ENCODE measurements at regions not wholly inside any gene's neighbourhood (a gene's known extent, or its start where the extent isn't known, plus 50 kb on each side); places are given as distances from the start of the nearest gene placed in this dataset.
"Not testable (repeated sequence)": the region's sequence is repeated elsewhere in the genome, so short reads cannot be mapped to it uniquely, and the experiment has no call there.

DNA sequence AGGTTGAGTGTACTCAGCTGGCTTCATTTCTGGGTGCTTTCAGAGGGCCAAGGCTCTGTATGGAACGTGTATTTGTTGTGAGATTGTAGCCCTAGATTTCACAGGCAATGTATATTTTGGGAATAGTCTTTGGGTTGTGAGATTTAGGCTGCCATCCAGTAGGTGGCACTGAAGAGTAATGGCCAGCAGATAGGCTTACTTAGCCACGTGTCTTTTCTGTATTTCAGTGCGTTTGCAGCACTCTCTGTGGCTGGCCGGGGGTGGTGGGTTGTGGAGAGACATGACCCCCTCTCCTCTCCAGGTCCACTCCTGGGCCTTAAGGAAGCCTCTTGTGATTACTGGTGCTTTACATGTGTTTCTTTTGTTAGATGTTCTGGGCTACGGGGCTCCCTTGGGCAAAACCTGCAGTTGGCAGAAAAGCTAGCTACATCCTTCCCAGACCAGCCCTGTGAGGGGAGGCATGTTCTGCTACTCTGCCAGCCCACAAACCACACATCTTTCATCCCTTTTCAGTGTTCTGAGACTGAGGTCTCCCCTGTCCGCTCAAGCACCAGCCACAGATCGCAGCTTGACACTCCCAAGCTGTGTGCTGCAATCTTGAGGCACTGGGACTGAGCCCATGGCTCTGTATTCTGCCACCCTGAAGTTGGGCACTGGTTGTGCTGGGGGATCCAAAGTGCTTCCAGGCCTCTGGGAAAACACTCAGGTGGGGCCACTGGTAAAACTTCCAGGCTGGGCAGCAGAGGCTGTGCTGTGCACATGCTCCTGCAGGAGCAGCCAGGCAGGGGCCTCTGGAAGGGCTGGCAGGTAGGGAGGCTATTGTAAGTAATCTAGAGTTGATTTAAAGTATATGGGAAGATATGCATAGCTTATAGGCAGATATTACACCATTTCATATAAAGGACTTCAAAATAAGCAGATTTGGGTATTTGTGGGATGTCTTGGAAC, 1096.8 kb upstream of the PCDH20 start:
- DNase-seq = no peak

- no peak for DNase-seq
Measured at GRCh38 chr13:62510906-62511655, 1095.4 kb upstream of the PCDH20 start.

DNA sequence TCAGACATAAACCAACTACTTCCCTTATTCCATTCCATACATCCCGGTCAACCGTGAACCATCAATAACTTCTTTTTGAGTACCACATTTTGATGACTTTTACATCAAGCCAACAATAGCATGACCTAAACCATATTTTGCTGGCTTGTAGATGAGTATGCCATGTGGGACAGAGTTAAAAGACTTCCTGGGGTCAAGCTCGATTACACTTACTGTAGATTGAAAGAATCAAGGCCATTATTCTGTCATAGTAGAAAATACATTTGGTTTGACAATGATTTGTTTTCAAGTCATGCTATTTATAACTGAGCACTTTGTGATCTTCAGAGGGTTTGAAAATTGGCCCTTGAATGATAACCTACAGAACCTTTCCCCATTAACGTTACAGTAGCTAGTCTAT, 1086.9 kb upstream of the PCDH20 start:
- DNase-seq = no peak

DNA sequence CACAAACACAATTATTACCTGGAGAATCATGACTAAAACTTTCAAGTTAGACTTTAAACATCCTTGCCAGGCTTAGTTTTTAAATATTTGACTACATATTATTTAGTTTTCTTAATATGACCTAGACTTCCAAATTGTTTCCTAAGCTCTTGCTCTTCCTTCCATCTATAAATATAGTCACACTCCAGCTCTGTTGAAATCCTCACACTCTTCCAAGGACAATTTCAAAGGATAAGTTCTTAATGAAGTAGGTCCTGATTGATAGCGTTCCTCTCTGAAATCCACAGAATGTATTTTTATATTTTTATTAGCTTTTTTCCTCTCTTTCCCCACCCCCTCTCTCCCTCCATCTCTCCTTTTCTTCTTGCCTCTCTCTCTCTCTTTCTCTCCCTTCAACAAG, 1074.1 kb upstream of the PCDH20 start:
- DNase-seq = no peak

DNA sequence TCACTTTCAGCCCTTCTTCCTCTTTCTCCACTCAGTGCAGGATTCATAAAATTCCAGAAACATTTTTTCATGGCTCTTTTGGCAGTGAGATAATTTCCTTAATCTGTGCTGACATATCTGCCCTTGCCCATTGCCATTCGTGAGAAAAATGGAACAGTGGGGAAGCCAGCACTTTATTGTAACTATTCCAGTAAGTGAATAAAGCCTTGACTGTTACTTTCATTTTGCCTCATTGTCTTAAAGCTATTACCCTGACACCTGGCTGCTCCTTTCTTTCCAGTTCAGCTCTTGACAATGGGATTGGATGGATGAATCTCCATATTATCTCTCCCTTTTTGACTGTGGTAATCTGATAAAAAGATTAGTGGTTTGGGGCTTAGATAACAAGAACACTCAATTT, 1068.1 kb upstream of the PCDH20 start:
- no peak for DNase-seq

GRCh38 chr13:62482351-62482750, 1066.7 kb upstream of the PCDH20 start:
- DNase-seq = no peak

GRCh38 chr13:62473944-62474237, 1058.2 kb upstream of the PCDH20 start:
- no peak for DNase-seq

- no peak for DNase-seq
Measured at GRCh38 chr13:62473190-62473943, 1057.7 kb upstream of the PCDH20 start.

GRCh38 chr13:62453761-62454160, 1038.1 kb upstream of the PCDH20 start:
- DNase-seq = no peak

- DNase-seq = no peak
Measured at GRCh38 chr13:62450759-62451158, 1035.1 kb upstream of the PCDH20 start.

- not testable (repeated sequence) for DNase-seq
Measured at GRCh38 chr13:62447771-62448382, 1032.2 kb upstream of the PCDH20 start.

DNA sequence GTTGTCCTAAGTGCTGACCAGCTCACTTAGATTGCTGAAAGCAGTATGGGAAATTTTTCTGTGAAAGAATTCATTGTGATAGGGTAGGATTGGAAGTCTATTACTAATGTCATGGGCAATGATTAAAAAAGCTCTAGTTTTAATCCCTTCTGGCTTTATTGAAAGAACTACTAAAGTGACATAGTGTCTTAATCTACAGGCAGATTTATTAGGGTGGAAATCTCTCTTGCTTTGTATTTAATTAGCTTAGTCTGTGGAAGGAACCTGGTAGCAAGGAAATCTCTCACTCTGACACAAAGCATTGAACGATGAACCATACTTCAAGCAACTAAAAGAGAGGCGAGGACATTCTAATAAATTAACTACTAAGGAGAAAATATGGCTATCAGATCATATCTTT, 1029.2 kb upstream of the PCDH20 start:
- no peak for DNase-seq

- DNase-seq = no peak
Measured at GRCh38 chr13:62434081-62434480, 1018.4 kb upstream of the PCDH20 start.

DNA sequence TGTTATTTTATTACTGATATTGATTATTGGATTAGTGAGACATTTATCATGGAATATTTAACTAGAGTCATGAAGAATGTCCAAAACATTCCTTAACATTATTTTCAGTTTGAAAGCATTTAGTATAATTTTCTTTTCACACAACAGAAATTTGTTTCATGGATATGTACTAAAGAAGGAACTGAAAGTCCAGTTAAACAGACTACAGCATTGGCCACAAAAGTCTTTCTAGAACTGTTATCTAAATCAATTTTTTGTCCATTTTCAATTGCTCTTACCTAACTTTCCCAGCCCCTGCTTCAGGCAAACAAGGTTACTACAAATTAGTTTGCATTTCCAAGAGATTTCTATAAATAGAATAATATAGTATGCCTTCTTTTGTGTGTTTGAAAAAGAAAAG, 1018.0 kb upstream of the PCDH20 start:
- DNase-seq = no peak

DNA sequence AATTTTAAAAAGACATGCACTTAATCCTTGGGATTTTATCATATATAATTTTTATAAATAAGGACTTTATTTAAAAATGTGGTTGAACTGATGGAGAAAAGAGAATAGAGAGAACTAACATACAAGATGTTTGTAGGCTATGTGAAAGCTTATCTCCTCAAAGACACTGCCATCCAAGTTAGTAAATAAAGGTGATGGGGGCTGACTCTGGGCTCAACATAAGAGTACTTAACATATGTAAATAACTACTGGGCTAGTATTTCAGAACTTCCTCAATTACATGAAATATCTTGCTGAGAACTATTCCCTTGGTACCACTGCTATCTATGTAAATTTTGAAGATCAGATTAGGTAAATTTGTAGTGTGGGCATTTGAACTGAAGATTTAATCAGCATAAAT, 1017.3 kb upstream of the PCDH20 start:
- DNase-seq = no peak

GRCh38 chr13:62432295-62432694, 1016.6 kb upstream of the PCDH20 start:
- DNase-seq = no peak

DNA sequence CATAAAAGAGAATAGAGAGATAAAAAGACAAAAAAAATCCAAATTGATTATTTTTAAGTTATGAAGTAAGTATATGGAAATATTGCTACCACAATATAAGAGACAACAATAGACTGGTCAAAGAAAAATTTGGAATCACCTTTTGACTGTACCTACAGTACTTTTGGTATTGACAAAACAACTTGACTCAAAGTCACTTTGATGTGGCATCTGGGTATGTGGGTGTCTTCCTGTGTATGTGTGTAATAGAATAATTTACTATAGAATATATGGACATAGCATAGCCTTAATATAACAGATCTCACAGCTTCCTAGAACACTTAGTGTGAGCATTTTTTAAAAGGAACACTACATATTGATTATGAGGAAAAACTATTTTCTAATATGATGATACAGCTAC, 1016.2 kb upstream of the PCDH20 start:
- DNase-seq = no peak

DNA sequence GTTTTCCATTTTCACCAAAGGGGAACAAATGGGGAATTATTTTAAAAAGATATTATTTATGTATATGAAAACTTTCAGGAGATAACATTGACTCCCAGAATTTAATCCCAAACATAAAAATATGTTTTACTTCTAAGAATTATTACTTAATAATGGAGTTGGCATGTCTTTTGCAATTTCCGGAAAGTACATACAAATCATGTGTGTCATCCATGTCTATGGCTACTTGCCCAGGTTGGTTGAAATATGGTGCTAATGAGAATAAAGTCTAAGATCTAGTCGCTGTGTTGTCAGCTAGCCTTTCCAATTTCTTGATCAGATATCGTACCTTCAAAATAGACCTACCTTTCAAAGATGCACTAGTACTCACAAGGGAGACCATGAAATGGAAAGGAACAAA, 1003.2 kb upstream of the PCDH20 start:
- DNase-seq = no peak

DNA sequence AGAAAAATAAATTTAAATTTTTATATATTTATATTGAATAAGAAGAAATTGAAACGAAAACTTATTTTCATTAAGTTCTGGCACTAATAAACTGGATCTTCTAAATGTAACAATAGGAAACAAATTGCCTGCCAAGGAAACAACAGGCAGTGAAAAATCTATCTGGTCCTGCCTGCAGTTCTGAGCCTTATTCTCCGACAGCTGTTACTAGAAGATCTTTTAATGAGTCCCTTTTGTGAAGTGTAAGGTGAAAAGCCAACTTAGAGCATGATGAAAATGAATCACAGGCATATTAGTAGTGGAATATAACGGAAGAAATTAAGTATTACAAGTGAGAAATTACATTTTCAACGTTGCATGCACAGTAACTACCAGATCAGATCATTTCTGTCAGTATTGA, 1002.7 kb upstream of the PCDH20 start:
- no peak for DNase-seq

- DNase-seq = no peak
Measured at GRCh38 chr13:62407871-62408270, 992.2 kb upstream of the PCDH20 start.

DNA sequence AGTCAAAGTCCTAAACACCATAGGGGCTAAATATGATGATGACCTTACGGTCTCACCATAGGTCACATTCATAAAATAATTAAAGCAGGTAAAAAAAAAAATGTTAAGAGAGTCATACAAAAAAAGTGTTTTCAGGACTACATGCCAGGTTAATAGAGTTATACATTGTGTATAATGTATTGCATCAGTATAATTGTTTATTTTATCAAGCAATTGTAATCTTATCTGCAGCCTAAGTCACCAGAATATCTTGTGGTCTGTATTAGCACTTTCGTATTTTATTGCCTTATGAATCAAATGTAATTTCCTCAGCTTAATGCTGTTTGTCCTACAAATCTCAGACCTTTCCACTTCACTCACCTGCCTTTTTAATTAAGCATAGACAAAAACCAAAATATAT, 972.9 kb upstream of the PCDH20 start:
- no peak for DNase-seq

DNA sequence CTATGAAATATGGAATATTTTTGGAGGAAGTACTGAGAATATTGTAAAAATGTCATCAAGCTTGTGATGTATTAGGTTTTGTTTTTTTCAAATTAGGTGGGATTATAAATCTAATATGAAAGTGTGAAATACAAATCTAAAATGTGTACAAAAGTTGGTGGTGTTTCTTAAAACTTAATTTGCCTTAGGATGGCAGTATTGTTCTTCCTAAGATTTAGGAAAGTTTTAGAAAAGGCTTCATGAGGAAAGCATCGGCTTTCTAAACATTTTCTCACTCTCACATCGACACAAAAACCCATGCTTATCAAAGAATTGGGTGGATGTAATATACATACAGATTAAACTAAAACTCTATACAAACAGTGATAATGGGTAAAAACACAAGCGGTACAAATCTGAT, 972.0 kb upstream of the PCDH20 start:
- DNase-seq = no peak

GRCh38 chr13:62379241-62379640, 963.6 kb upstream of the PCDH20 start:
- DNase-seq = not testable (repeated sequence)
